ENCODE measurements at regions not wholly inside any gene's neighbourhood (a gene's known extent, or its start where the extent isn't known, plus 50 kb on each side); places are given as distances from the start of the nearest gene placed in this dataset.
"Not testable (repeated sequence)": the region's sequence is repeated elsewhere in the genome, so short reads cannot be mapped to it uniquely, and the experiment has no call there.

DNA sequence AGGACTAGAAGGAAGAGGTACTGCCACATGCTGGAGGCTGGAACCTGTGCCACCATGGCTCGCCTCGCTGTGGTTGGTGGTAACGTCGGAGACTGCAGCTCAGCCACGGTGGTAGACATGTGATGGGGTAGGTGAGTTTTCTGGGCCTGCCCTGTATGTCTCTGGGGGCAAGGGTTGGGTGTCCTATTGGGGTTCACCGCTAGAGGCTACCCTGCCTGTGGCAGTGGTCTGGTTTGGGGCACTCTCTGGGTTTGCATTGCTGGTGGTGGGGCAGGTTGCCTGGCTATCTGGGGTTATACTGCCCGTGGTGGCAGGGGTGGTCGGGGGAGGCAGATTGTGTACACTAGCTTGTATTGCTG is 79.3 kb upstream of the KCNJ18 start:
- no peak for TF ChIP-seq CTCF (conservative IDR thresholded peaks at IDR 0.05; ENCODE audit: low read depth, low read length)
- no peak overlapping the region for H3K4me3 ChIP-seq (ENCODE audit: low read length)
- DNase-seq (ENCODE audit: low read depth) = no peak

DNA sequence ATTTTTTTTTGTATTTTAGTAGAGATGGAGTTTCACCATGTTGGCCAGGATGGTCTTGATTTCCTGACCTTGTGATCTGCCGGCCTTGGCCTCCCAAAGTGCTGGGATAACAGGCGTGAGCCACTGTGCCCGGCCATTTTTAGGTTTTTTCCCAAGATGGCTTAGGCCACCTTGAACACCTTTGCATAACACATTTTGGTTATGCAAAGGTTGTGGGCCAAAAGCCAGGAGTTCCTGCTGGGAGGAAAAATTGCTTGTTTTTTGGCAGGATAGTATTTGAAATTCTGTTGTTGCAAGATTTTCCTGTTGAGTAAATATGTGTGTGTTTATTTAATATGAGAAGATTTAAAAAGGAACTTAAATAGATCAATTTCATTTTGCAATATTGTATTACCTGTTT is 65.3 kb upstream of the KCNJ18 start:
- not testable (repeated sequence) for H3K4me3 ChIP-seq (ENCODE audit: low read length); DNase-seq (ENCODE audit: low read depth)
